GM12892 (cell line): ENCODE measurements at regions not wholly inside any gene's neighbourhood (a gene's known extent, or its start where the extent isn't known, plus 50 kb on each side); places are given as distances from the start of the nearest gene placed in this dataset.

Source experiments
- POLR2A ChIP-seq: IDR thresholded peaks from 2 replicates; pipeline ENCODE4 v1.6.1; 2011; ENCODE audit warnings: low read depth, low read length, control low read depth
- POLR2AphosphoS5 ChIP-seq: IDR thresholded peaks from 2 replicates; pipeline ENCODE4 v1.6.1; 2011; ENCODE audit warnings: low read depth, low read length, control low read depth

DNA sequence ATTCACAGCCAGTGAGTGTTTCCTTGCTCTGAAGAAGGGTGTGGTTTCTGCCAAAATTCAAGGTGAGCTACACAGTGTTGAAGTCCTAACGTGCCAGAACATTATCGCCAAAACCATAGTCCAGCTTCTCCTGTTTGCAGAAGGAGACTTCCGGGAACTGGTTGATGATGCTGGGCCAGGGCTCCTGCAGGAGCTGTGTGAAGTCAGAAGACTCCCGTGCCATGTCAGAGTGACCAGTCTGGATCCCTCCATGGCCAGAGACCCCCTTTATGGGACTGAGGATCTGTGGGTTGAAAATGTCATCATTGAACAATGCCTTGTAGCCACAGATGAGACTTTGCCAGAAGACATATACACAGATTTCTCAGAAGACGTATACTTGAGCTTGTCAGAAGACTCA lies 96.0 kb upstream of the RAB12 start:
- no peak for TF ChIP-seq POLR2AphosphoS5
- no peak for TF ChIP-seq POLR2A
